Activated CD4-positive, alpha-beta T cell treated with anti-CD3 and anti-CD28 coated beads, Interleukin-2, Interleukin-6, amounts not matched to agents 100 ng/mL and 50 ng/mL, durations not matched to agents 16 hours and 8 hours (primary cell): ENCODE measurements at regions not wholly inside any gene's neighbourhood (a gene's known extent, or its start where the extent isn't known, plus 50 kb on each side); places are given as distances from the start of the nearest gene placed in this dataset.
"Not testable (repeated sequence)": the region's sequence is repeated elsewhere in the genome, so short reads cannot be mapped to it uniquely, and the experiment has no call there.

Experiments
- DNase-seq: peaks from one replicate; pipeline ENCODE4 v3.0.0-alpha.2; 2020

- DNase-seq = no peak
These were observed 456.9 kb downstream of the CCER1 start for GRCh38 chr12:90497923-90498545.

DNA sequence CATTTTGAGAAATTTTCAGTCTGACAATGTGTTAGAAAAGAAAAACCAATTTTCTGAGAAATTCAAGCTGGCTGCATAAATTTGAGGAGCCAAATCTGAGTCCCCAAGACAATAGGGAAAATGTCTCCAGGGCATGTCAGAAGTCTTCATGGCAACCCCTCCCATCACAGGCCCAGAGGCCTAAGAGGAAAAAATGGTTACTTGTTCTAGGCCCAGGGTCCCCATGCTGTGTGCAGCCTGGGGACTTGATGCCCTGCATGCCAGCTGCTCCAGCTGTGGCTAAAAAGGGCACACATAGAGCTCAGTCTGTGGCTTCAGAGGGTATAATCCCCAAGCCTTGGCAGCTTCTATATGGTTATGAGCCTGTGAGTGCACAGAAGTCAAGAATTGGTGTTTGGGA, 464.6 kb downstream of the CCER1 start:
- DNase-seq = no peak

GRCh38 chr12:90489141-90489540, 465.8 kb downstream of the CCER1 start:
- no peak for DNase-seq

DNA sequence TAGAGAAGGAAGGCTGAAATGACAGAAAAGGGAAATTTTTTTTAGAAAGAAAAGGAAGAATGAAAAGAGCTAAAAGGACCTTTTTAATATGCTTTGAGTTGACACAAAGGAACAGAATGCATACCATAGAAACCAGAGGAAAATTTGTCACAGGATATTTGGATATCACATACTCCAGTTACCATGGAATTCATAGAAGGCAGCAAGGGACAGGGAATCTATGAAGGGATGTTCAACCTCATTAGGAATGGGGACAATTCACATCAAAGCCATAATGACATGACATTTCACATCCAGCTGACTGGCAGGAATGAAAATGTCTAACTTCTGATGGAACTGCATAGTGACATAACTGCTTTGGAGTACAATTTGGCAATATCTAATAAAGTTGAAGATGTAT, 469.4 kb downstream of the CCER1 start:
- no peak for DNase-seq

GRCh38 chr12:90484094-90484493, 470.9 kb downstream of the CCER1 start:
- DNase-seq = no peak

DNA sequence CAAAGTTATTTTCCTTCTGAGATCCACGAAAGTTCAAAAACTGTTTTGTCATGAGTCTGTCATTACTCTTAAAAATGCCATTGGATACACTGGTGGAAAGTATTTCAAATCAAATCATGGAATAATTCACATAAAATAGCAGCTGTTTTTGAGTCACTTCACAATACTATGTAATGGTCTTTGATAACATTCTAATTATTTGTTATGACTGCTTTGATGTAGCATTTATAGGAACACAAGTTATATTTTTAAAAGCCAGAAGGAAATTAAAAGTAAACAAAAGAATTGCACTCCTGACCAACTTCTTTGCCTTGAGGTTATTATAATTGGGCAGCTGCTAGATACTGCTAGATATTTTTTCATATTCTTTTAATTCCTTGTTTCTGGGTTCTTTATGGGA, 473.2 kb downstream of the CCER1 start:
- DNase-seq = no peak

- no peak for DNase-seq
These were observed 475.7 kb downstream of the CCER1 start for GRCh38 chr12:90479237-90479636.

GRCh38 chr12:90473831-90474230, 481.1 kb downstream of the CCER1 start:
- DNase-seq = no peak

DNA sequence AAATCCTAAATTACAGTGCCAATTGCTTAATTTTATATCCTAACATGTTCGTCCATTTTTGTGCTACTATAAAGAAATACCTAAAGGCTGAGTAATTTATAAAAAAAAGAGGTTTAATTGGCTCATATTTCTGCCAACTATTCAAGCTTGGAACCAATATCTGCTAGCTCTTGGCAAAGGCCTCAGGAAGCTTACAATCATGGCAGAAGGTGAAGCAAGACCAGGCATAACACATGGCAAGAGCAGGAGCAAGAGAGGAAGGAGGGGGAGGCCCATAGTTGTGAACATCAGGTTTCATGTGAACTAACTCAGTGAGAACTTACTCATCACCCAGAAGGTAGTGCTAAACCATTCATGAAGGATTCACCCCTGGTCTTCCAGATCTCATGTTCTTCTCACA, 494.3 kb downstream of the CCER1 start:
- DNase-seq = no peak

DNA sequence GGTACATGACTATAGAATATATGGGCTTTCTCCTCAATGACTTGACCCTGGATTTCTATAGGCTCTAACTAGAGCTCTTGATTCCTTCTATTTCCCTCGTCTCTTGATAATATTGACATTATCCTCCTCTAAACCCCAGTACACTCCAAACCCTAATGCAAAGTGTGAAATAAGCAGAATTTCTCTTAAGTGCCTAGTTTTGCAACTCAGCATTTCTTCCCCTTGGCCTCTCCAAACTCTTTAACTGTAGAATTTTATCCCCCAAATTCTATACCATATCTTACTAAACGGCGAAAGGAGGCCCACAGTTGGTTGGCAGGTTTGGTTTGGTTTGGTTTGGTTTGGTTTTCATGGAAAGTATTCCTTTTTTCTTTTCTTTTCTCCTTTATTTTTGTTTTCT, 498.7 kb downstream of the CCER1 start:
- DNase-seq = no peak

DNA sequence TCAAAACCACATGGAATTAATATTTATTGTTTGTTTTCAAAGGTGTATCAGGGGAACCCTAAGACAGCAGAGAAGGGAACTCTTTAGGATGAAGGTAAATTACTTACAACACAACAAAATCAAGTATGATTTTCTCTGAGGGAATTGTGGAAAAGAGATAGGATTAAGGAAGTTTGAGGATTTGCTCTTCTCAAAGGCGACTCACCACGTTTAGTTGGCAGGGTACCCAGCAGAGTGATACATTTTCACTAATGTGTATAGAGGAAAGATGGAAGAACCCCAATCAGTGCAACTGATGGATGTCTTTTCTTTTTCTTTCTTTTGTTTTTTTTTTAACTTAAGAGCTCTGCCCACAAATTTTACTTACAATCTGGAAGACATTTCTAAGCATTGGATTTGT, 499.2 kb downstream of the CCER1 start:
- no peak for DNase-seq

- DNase-seq = no peak
These were observed 505.4 kb downstream of the CCER1 start for GRCh38 chr12:90449611-90450010.

GRCh38 chr12:90443466-90443865, 511.5 kb downstream of the CCER1 start:
- DNase-seq = not testable (repeated sequence)

DNA sequence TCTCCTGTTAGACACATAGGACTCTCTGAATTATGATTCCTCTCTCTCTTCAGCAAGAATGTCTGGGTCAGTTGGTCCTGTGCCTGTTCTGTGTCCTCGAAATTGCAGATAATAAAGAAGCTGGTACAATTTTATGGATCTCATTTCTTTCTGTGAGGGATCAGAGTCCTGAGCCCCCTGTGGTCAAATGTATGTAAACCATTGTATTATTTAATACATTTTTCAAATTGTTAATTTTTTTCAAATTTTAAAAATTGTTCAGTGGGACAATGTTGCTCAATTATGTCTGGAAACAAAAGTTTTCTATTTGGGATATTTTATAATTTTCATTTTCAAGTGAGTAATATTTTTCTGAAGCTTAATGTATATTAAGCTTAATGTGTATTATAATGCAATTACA, 513.5 kb downstream of the CCER1 start:
- no peak for DNase-seq

- DNase-seq = no peak
These were observed 526.1 kb downstream of the CCER1 start for GRCh38 chr12:90428881-90429280.

DNA sequence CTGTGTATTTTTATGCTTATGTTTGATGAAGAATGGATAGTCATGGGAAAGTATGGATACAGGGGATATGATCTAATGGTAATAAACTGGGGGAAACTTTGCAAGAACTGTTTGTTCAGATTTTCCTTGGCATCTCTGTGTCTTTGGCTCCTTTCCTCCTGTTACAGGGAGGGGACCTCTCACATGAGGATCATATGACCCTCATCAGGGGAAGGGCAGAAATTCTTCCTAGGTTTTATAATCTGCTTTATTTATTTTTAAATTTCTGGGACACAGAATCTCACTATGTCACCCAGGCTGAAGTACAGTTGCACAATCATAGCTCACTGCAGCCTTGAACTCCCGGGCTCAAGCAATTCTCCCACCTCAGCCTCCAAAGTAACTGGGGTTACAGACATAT, 526.5 kb downstream of the CCER1 start:
- no peak for DNase-seq

GRCh38 chr12:90423965-90424364, 531.0 kb downstream of the CCER1 start:
- no peak for DNase-seq

- DNase-seq = no peak
These were observed 544.0 kb downstream of the CCER1 start for GRCh38 chr12:90410962-90411361.

- DNase-seq = no peak
These were observed 547.1 kb downstream of the CCER1 start for GRCh38 chr12:90407841-90408240.

GRCh38 chr12:90404071-90404470, 550.9 kb downstream of the CCER1 start:
- no peak for DNase-seq

DNA sequence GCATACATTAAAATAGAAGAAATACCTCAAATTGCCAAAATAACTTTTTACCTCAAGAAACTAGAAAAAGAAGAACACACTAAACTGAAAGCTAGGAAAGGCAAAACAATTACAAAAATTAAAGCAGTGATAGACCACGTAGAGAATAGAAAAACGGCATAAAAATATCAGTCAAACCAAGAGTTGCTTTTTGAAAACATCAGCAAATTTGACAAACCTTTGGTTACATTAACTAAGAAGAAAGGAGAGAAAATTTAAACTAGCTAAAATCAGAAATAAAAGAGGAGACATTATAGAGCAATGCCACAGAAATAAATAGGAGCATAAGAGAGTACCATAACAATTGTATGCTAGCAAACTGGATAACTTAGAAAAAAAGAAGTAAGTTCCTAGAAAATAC, 553.8 kb downstream of the CCER1 start:
- no peak for DNase-seq

GRCh38 chr12:90399357-90399756, 555.6 kb downstream of the CCER1 start:
- no peak for DNase-seq

DNA sequence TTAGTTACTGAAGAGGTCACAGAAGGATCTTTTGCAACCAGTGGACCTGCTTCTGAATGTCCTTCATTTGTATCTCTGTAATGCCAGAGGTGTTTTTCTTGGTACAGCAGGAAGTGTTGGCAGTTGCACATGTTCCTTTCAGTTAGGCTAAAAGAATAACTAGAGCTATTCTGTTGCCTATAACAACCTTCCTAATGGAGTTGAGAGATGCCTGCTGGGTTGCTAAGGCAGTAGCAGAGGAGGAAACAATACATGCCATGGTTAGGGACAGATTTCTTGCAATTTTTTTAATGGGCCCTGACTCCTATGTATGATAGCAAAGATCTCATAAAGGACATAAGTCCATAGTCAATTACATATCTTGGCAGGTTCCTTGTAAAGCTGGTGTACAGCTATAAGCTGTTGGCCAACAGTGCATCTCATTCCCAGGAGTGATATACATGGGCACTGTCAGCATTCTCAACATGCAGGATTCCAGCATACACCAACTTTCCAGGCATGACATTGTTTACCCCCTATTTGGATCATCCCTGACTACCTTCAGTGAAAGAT, 556.6 kb downstream of the CCER1 start:
- no peak for DNase-seq

DNA sequence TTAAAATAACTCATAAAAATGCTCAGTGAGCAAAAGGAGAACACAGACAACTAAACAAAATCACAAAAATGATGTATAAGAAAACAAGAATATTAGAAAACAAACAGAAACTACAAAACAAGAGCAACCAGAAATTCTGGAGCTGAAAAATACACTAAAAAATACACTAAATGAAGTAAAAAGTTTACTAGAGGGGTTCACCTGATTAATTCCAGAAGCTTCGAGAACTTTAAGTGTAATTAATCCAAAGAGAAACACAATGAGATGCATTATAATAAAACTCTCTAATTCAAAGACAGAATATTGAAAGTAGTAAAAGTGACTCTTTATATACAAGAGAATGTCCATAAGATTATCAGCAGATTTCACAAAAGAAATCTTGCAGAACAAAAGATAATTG, 558.4 kb downstream of the CCER1 start:
- no peak for DNase-seq

DNA sequence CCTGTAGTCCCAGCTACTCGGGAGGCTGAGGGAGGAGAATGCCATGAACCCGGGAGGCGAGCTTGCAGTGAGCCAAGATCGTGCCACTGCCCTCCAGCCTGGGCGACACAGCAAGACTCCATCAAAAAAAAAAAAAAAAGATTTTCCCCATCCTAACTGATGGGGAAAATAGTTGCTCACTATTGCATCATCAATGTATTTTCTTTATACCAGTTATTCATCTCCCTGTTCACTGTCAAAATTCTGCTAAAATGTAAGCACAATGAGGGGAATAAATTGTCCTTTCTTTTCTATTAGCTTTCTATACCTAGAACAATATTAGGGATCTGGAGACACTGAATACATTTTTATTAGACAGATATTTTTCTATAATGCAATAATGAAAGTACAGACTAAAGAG, 561.3 kb downstream of the CCER1 start:
- DNase-seq = no peak
